SHP77 (cell line): ENCODE measurements at regions not wholly inside any gene's neighbourhood (a gene's known extent, or its start where the extent isn't known, plus 50 kb on each side); places are given as distances from the start of the nearest gene placed in this dataset.

Source experiments
- DNase-seq, 2 experiments: peaks; one replicate each; lab custom pipeline; 2025; lab: John Stamatoyannopoulos, UW

DNA sequence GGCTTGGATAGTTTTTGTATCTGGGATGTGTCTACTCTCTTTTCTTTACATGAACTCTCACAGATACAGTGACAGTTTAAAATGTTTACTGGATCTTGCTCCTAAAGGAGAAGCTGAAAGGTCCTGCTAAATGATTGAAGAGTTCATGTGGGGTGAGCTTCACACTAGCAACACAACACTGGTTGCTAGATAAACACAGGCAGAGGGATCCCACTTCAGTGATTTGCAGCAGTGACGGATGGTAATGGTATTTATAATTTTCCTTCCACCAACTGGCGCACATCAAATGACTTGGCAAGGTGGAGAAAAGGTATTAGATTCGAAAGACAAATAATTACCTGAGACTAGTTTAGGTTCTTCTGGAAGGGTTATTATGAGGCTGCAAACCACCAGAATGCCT is 270.2 kb downstream of the TBX15 start:
- no peak for DNase-seq

DNA sequence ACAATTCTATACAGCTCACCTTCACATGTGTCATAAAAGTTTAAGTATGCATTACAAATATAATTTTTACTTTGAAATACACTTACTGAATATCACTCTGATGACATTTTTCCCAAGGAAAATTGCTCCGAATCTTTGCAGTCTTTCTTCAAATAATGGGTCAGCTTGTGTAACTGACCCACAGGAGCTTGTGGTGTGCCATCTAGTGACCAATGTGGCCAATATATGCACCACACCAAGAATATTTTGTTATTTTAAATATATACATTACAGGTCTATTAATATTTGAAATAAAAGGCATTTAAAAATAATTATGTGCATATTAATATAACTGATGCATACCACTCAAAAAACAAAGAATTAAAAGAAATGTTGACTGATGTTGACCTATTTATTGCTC is 271.4 kb downstream of the TBX15 start:
- no peak for DNase-seq

DNA sequence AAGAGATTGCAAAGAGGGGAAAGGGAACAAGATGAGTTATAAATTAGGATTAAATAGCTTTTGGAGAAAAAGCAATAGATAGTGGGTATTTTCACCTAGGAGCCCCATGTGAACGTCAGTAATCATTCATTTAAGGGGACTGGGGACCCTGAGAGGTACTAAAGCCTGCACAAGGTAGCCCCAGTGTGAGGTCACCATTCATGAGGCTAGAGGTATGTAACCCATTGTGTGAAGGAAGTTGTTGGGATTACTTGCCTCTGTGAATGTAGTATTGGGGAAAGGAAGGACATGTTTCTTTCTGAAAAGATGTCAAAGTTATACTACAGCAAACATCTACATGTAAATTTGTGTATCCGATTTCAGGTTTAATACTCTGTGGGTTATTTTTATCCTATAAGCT is 276.8 kb downstream of the TBX15 start:
- no peak for DNase-seq

DNA sequence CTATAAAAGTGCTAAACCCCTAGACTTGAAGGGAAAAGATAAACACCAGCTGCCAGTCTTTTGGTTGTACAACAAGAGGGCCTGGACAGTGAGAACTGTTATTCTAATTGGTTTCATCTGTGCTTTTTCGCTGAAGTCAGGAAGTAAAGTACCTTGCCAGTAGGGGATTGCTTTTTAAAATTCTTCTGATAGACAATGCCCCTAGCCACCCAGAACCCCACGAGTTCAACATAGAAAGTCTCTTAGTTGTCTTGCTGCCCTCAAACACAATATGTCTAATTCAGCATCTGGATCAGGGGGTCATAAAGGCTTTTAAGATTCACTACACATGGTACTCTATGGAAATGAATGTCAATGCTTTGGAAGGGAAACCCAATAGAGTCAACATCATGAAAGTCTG is 289.2 kb downstream of the TBX15 start:
- no peak for DNase-seq

DNA sequence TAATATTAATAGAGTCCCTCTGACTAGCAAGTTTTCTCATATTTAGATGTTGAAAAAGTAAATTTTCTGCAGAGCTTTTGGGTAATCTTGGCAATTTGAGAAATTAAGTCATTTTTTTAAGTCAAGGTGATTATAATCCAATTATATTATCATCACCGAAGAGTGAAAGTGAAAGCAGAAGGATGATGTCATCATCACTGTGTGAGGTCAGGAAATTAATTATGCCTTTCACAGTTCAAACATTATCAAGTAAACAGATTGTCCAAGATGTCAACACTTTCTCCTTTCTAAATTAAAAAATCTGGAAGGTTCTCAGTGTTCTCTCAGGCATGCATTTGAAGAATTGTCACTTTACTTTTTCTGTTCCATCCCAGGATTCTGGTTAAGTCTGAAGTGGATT is 296.0 kb downstream of the TBX15 start:
- DNase-seq, result no peak

DNA sequence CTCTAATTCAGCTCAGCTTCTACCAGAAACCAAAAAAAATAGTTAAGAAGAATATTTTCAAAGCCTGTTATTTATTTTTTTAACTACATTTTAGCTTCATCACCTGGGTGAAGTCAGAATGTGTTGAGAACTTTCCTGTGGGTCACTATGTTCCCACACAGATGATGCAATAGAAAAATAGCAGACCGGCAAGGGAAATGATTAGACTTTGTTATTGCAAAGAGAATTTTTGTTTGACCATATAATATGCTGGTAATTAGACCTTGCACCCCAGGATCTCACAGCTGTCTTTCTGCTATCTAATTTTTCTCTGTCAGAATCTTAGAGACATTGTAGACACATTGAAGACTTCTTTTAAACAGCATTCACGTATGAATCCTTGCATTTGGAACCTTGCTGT is 299.3 kb downstream of the TBX15 start:
- no peak for DNase-seq

DNA sequence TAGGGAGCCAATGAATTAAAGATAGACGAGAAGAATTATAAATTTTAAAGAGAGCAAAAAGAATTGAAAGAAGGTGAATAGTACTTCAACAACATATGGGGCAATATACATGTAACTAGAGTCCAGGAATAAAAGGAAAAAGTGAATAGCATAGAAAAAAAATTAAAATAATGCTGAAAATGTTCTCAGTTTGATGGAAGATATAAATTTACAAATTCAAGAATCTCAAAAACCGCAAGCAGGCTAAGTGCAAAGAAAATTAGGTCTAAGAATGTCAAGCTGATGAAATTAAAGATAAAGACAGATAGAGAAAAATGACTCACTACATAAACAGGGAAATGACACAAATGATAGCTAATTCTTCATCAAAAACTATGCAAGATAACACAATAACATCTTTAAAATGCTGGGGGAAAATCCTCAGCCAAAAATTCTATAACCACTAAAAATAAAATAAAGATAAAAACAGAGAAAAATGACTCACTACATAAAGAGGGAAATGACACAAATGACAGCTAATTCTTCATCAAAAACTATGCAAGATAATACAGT is 326.3 kb downstream of the TBX15 start:
- DNase-seq, result no peak

DNA sequence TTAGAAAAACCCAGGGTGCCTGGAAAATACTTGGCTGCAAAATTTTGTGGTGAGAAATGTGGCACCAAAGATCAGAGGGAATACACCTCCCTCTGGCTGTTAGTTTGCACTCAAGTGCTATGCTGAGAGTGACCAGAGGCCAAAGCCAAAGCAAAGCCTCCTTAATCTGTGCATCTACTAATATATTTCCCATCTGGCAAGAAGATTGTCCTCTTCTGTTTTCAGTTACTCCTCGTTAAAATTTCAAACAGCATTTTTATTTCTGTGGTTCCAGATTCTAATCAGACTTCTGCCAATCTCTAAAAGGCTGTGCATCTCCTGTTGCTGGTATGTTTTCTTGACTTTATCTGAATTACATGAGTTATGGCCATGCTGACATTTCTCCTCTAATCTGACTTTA is 327.4 kb downstream of the TBX15 start:
- no peak for DNase-seq

DNA sequence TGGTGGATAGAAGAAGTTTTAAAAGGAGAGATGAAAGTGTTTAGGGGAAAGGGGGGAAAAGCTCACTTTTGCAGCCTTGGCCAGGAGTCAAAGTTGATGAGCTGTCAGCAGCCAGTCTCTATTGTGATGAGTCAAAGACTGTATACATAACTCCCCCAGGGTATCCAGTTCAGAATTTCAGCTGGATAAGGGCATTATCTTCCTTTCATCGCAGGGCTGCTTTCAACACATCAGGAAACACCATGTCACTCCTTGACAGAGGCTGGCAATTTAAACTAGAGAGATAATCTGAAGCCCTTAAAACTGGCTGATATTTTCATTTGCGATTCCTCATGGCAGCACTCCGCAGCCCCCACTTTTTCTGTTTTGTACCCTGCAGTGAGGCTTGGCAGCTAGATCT is 328.5 kb downstream of the TBX15 start:
- no peak for DNase-seq

DNA sequence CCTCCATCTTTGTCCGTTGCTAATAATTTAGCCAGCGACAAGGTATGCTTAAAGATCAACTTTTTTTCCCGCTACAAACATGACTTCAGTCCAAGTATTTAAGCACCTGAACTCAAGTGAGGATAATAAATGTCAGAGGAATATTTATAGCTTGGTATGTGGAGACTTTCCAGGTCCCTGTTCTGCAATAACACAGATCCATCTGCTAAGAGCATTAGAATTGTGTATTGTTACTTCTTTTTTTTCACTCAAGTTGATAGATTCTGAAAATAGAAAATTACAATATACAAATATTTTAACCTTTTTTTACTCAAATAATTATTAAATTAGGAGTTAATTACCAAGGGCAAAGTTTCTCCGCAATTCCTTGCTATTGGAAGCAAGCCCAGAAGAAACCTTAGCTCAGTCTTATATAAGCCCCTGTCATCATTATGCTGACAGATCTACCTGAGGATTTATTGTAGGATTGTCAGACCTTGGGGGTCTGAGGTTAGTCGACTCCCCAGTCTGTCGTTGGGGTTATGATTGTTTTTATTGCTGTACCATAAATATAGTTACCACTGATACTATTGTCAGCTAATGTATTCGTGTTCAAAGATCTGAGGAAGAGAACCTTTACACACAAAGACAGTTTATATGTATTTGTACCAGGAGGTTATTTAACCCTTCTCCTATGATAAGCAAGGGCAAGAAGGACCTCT is 337.9 kb downstream of the TBX15 start:
- no peak for DNase-seq

DNA sequence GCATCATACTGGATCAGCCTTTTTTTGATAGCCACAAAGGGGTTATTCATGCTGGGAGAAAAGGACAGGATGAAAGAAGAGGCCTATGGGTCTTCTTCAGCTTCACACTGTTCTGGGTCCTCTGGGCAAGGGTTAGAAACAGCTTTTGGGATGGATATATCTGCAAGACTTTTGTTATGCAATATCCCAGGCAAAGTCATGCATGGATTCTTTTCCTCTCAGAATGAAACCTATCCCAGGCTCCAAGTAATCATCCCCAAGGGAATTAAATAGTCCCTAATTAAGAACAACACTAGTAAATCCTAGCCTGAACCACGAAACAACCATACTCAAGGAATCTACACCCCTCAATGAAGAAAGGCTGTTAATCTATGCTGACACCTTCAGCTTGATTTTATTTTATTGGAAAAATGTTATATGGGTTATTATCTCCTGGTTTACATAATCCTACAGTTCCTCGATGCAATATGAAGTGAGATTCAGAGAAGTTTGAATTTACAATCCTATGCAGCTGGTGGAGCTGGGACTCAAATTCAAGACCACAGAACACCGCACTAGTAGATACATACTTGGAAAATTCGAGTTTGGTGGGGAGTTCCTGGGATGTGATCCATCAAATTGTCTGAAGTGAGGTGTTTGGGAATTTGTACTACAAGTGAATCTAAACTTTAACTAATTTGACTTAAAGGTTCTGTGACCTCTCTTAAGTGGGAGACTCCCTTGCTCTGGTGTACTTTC is 338.6 kb downstream of the TBX15 start:
- no peak for DNase-seq

DNA sequence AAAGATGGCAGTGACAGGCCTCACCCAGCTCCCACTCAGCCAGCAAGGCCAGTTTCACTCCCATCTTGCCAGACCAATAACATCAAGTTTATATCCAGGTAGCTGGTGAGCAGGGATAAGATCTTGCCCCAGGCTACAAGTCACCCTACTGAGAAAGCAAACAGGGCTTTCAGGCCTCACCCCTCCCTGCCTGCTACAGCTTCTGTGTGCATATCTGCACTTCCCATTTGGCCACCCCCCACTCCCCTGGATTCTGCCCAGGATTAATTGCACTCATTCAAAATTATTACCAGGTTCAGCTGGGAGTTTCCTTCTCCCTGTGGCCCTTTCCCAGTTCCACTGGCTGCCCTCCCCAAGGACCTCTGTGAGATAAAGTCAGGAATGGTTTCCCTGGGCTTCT is 352.1 kb downstream of the TBX15 start:
- no peak for DNase-seq

DNA sequence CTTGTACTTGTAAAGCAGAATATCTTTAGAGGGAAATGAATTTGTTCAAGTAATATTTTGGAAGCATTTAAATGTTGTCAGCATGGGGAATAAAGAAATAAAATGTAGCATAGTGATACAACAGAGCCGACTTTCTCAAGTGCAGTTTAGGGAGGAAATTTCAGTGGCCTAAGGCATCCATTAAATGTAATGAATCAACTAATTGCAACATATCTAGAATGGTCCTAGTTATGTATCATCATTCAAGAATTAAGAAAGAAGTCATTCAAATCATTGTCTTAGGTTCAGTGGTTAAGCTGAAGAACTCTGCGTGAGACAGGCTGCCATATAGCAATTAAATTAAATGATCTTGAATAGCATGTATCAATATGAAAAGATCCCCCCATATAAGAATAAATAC is 360.7 kb downstream of the TBX15 start:
- no peak for DNase-seq

DNA sequence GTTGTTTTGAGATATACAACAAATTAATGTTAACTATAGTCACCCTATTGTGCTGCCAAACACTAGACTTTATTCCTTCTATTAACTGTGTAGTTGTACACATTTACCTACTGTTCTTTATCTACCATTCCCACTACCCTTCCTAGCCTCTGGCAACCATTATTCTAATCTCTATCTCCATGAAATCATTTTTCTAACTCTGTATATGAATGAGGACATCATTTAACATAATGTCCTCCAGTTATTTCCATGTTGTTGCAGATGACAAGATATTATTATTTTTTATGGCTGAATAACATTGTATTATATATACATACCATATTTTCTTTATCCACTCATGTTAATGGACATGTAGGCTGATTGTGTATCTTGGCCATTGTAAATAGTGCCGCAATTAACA is 366.3 kb downstream of the TBX15 start:
- DNase-seq, result no peak

DNA sequence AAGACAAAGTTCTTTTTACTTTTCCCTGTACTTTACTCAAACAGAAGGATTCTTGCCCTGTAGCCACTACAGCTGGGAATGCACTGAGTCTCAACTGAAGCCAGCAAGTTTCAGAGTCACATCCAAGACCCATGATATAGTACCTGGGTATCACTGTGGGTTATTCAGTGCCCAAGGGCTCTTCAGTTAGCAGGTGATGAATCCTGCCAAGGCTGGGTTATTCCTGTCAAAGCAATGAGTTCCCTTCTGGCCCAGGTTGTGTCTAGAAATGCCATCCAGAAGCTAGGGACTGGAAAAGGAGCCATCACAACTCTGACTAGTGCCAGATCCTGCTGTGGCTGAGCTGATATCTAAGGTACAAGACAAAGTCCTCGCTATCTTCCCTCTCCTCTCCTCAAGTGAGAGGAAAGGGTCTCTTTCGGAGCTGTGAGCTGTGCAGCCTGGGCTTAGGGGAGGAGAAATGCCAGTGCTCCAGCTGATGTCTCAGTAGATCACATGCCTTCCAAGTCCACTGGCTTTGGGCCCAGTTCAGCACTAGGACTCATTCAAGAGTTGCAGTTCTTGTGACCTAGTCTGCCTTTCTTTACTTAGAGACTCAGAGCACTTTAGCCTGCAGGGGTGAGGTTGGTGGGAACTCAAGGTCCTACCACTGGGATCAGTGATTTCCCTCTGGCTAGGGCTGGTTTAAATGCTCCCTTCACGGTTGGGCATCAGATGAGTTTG is 369.4 kb downstream of the TBX15 start:
- no peak for DNase-seq

DNA sequence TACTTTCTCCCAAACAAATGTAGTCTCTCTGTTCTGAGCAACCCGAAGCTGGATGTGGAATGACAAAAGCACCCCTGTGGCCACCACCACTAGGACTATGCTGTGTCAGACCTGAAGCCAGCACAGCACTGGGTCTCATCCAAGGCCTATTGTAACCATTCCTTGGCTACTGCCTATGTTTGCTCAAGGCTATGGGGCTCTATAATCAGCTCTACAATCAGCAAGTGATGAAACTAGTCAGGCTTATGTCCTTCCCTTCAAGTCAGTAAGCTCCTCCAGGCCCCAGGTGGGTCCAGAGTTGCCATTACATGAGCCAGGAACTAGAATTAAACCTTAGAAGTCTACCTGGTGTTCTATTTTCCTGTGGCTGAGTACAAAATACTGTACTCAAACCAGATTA is 370.2 kb downstream of the TBX15 start:
- no peak for DNase-seq

DNA sequence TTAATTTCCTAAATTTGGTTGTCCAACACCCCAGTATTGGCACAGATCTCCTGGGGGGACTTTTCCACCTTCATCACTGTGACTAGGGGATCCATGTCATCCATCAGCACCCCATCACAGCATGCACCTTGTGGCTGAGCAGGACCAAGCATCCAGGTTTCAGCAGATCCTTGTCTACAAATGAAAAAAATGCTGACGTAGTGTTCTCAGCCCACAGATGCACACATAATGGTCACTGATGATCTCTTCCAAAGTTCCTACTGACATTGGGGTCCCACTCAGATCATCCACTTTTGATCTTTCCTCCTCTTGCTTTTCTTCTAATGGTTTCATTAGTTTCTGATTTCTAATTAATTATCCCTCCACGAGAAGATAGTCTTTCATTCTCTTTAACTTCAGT is 373.1 kb downstream of the TBX15 start:
- no peak for DNase-seq

DNA sequence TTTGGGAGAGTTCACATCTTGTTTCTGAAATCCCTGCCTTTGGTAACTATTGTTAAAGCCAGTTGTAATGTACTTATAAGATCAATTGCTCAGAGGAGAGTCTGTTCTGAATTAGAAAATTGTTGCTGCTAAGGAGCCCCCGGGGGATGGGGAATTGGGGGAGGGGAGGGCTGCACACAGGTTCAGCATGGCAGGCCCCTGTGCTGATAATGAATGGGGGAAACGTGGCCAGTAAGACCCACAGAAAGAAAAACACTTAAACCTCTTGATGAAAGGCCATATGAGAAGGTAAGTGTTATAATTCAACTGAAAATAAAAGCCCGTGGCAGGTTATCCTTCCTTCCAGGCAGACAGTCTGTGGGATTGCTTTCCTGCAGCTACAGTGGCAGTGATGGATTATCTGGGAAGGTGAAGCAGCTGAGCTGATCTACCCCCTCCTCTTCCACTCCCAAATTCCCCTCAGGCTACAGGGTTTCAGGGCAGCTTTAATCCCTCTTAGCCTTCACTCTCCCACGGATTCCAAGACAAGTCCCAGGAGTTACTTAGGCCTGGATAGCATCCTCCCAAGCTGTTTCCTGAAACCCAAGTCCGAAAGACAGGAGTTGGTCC is 398.8 kb downstream of the TBX15 start:
- DNase-seq, result no peak

DNA sequence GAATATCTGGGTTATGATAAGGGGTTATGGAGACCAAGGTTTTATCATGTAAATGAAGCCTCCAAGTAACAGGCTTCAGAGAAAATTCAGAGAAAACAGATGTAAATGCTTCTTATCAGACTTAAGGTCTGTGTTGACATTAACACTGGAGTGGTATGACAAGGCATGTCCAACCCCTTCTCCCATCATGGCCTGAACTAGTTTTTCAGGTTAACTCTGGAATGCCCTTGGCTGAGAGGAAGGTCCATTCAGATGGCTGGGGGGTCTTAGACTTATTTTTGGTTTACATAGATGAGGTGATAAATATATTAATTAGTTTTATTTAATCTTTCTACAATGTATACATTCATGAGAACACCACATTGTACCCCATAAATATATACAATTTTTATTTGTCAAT is 399.6 kb downstream of the TBX15 start:
- DNase-seq, result no peak

DNA sequence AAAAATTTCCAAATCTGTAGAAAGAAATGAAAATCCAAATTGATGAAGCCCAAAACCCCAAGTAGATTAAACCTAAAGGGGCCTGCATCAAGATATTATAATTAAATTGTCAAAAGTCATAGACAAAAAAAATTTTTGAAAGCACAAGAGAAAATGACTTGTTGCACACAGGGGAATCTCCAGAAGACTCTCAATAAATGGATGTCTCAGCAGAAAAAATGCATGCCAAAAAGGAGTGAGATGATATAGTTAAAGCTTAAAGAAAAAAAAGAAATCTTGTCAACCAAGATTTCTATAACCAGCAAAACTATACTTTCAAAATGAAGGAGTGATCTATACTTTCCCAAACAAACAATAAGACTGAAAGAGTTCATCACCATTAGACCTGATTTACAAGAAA is 393.2 kb upstream of the SPAG17 start:
- DNase-seq, result no peak

DNA sequence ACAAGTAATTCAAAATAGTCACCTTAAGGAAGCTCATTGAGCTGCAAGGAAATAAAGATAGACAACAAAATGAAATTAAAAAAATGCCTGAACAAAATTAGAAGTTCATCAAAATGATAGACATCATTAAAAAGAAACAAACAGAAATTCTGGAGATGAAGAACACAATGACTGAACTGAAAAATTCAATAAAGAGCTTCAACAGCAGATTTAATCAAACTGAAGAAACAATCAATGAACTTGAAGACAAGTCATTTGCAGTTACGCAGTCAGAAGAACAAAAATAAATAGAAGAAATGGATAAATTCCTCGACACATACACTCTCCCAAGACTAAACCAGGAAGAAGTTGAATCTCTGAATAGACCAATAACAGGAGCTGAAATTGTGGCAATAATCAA is 390.0 kb upstream of the SPAG17 start:
- DNase-seq, result no peak

DNA sequence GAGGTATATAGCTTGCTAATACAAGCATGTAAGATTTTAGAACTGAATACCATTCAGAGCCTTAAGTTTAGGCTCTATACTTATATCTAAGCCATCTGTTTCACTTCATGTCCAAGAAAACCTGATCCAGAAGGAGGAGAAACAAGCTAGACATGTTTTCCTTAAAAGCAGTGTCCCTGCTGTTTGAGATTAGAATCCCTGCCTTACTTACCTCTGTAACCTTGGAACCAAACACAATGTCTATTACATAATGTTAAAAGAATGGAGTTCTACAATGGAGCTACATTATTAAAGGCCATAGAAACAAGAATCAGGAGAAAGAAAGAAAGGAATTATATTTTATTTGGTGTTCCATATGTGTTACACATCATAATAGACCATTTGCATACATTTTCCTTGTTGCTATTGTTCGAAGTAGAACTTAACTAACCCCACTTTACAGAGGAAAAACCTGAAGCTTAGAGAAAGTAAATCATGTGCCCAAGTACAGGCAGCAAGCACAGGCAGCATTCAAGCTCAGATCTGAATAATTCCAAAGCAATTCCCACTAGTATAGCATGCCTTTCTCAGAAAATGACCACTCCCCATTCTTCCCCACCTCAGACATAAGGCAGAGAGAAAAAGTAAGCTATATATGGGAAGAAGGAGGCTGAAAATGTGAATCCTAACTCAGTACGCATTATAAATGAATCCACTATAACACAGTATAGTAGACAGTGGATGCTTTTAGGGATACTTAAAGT is 380.1 kb upstream of the SPAG17 start:
- no peak for DNase-seq
